Endothelial cell of umbilical vein (primary cell): ENCODE measurements at regions not wholly inside any gene's neighbourhood (a gene's known extent, or its start where the extent isn't known, plus 50 kb on each side); places are given as distances from the start of the nearest gene placed in this dataset.

Source experiments
- BruUV-seq: library from RNA; stranded (reverse); fragments of 400-500 nt; replicated peaks from 2 replicates; lab custom pipeline; 2021; lab: Mats Ljungman, UMichigan
- CTCF ChIA-PET: fragments of 300-600, 350-600 bp; sonication (Branson Sonifier 250); formaldehyde crosslinking; loops from one replicate; lab custom pipeline; 2021; ENCODE audit warnings: antibody characterized with exemption, inconsistent platforms; lab: Charles Lee
- POLR2A ChIA-PET: fragments of 300-600, 350-600 bp; sonication (Branson Sonifier 250); formaldehyde crosslinking; loops from one replicate; lab custom pipeline; 2021; ENCODE audit warnings: antibody characterized with exemption, inconsistent platforms; lab: Charles Lee
- DNase-seq: peaks from one replicate; pipeline ENCODE4 v3.0.0-alpha.2; 2011; ENCODE audit warnings: low read depth, low spot score
- FAIRE-seq: peaks from 2 replicates; lab custom pipeline; 2011; peaks lifted over from hg19 to GRCh38; lab: Jason Lieb, UNC
- H2AFZ ChIP-seq: 2 replicates; pipeline ENCODE4 v1.6.0; 2012; ENCODE audit warnings: low read depth, low read length, control low read depth, inconsistent platforms
- H3K27ac ChIP-seq: 2 replicates; pipeline ENCODE4 v1.5.1; 2011; ENCODE audit warnings: low read depth, mild to moderate bottlenecking, control low read depth, low read length, moderate library complexity; ENCODE audit not compliant: insufficient read depth
- H3K27me3 ChIP-seq, 2 experiments: 2 replicates each; pipeline versions ENCODE4 v1.6.0 to v1.6.1; 2011; ENCODE audit warnings: low read length in 2 of 2, mixed read lengths in 1 of 2; ENCODE audit not compliant: control insufficient read depth in 2 of 2, insufficient read depth in 2 of 2
- H3K36me3 ChIP-seq, 2 experiments: 2 replicates in 1 of 2; 3 replicates in 1 of 2; pipeline ENCODE4 v1.5.1; 2011; ENCODE audit warnings: low read length in 2 of 2, mild to moderate bottlenecking in 1 of 2, moderate library complexity in 1 of 2; ENCODE audit not compliant: control insufficient read depth in 2 of 2, insufficient read depth in 2 of 2; ENCODE audit errors: extremely low read depth in 1 of 2
- H3K4me1 ChIP-seq: 3 replicates; pipeline ENCODE4 v1.5.1; 2011; ENCODE audit warnings: mild to moderate bottlenecking, low read length; ENCODE audit not compliant: control insufficient read depth, insufficient read depth; ENCODE audit errors: extremely low read depth
- H3K4me2 ChIP-seq: 2 replicates; pipeline ENCODE4 v1.6.1; 2011; ENCODE audit warnings: low read length, control low read depth, mixed read lengths; ENCODE audit not compliant: insufficient read depth
- H3K4me3 ChIP-seq, 3 experiments: fragments of 200-600 bp in 1 of 3; sonication (generic), shearing (Covaris generic) in 1 of 3; replicated peaks in 1 of 3; 2 replicates each; pipeline ENCODE4 v1.5.1; 2011 to 2016; ENCODE audit warnings: control low read depth in 3 of 3, low read length in 3 of 3, mild to moderate bottlenecking in 2 of 3, inconsistent platforms in 1 of 3, low read depth in 1 of 3, moderate library complexity in 1 of 3; ENCODE audit not compliant: insufficient read depth in 1 of 3
- H3K79me2 ChIP-seq: 2 replicates; pipeline ENCODE4 v1.6.0; 2012; ENCODE audit warnings: low read length, inconsistent platforms; ENCODE audit not compliant: control insufficient read depth, insufficient read depth
- H3K9ac ChIP-seq: replicated peaks from 2 replicates; pipeline ENCODE3; 2011; ENCODE audit warnings: low read length, control low read depth; ENCODE audit not compliant: insufficient read depth; ENCODE audit errors: extremely low read depth
- H3K9me1 ChIP-seq: replicated peaks from 3 replicates; pipeline ENCODE4 v1.6.0; 2011; ENCODE audit warnings: mild to moderate bottlenecking, low read length; ENCODE audit not compliant: control insufficient read depth, insufficient read depth; ENCODE audit errors: extremely low read depth
- H3K9me3 ChIP-seq: replicated peaks from 2 replicates; pipeline ENCODE4 v1.5.1; 2012; ENCODE audit warnings: low read length, inconsistent platforms; ENCODE audit not compliant: control insufficient read depth, insufficient read depth
- H4K20me1 ChIP-seq: replicated peaks from 2 replicates; pipeline ENCODE3; 2011; ENCODE audit warnings: mild to moderate bottlenecking, low read length; ENCODE audit not compliant: control insufficient read depth, insufficient read depth; ENCODE audit errors: extremely low read depth
- EZH2 ChIP-seq: IDR thresholded peaks from 2 replicates; pipeline ENCODE4 v1.6.1; 2012; ENCODE audit warnings: borderline replicate concordance, low read depth, mild to moderate bottlenecking, moderate library complexity, low read length, inconsistent platforms; ENCODE audit not compliant: severe bottlenecking
- FOS ChIP-seq: IDR thresholded peaks from 2 replicates; pipeline ENCODE4 v1.6.1; 2011; ENCODE audit warnings: mild to moderate bottlenecking, low read length, moderate library complexity, borderline replicate concordance; ENCODE audit not compliant: insufficient read depth
- GATA2 ChIP-seq: IDR thresholded peaks from 2 replicates; pipeline ENCODE4 v1.7.0; 2011; ENCODE audit warnings: low read depth, mild to moderate bottlenecking, moderate library complexity, mixed read lengths, low read length; ENCODE audit not compliant: insufficient read length, insufficient read depth
- JUN ChIP-seq: IDR thresholded peaks from 2 replicates; pipeline ENCODE4 v1.6.1; 2011; ENCODE audit warnings: borderline replicate concordance, low read depth; ENCODE audit not compliant: insufficient read length, insufficient read depth
- MYC ChIP-seq: IDR thresholded peaks from one replicate; pipeline ENCODE4 v1.6.1; 2011; ENCODE audit warnings: mild to moderate bottlenecking, low read depth, low read length
- POLR2A ChIP-seq: IDR thresholded peaks from 2 replicates; pipeline ENCODE4 v1.6.1; 2012; ENCODE audit warnings: low read depth, mild to moderate bottlenecking, control low read depth, low read length
- POLR2AphosphoS5 ChIP-seq: IDR thresholded peaks from 2 replicates; pipeline ENCODE4 v1.6.1; 2012; ENCODE audit warnings: low read depth, mild to moderate bottlenecking, control low read depth, low read length, moderate library complexity; ENCODE audit not compliant: insufficient read depth
- dilution Hi-C: fragments of 300-500 bp; cut with MboI; formaldehyde crosslinking; loops from one replicate; pipeline ENCODE4 v1.15.0; 2019; ENCODE audit warnings: low sequenced_read_pairs; ENCODE audit not compliant: extremely low pct_ligation_motif_present
- intact Hi-C: fragments of 100-400 bp; cut with micrococcal nuclease; formaldehyde crosslinking; loops from one replicate; pipeline ENCODE4 v1.10.0; 2022
- TF ChIP-seq, protein P1 (sequence below): IDR thresholded peaks from 2 replicates; pipeline ENCODE4 v1.6.1; 2011; ENCODE audit not compliant: insufficient read depth, insufficient read length
- TF ChIP-seq, protein P2 (sequence below), 2 donors: IDR thresholded peaks; 1 replicate in 1 of 2; 2 replicates in 1 of 2; pipeline ENCODE4 v1.5.1; 2011; ENCODE audit warnings: low read length in 2 of 2, mild to moderate bottlenecking in 2 of 2, moderate library complexity in 2 of 2, control low read depth in 1 of 2, inconsistent platforms in 1 of 2, low read depth in 1 of 2; ENCODE audit not compliant: insufficient read depth in 1 of 2; ENCODE audit errors: extremely low read depth in 1 of 2

DNA sequence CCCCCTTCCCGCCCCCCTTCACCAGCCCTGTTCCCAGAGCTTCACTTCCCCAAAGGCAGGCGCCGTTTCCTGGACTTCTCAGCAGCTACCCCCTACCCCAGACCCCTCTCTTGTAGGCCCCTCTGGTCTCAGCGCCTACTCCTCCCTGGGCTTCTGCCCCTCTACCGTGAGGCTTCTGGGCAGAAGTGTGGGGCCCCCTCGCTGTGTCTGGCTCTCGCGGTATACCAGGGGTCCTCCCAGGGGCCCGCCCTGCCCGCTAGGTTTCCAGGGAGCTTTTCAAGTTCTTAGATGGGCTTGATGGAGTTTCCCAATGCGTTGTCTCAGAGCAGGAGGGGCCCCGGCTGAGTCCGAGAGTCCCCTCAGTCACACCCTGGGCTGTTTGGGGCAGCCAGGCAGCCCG lies 247.1 kb downstream of the SEC14L1 start:
- FAIRE-seq (no peak), DNase-seq (no peak)
- POLR2A ChIA-PET = no interaction called here
- no peaks in the 10 kb centered on the region for H4K20me1 ChIP-seq
- H3K9me1 ChIP-seq = no peaks in the 10 kb centered on the region
- H3K4me3 ChIP-seq = no peak overlapping the region
- dilution Hi-C loops (no loop called here), intact Hi-C loops (loop anchor here (2.0 kb wide), 2 partner anchors 37 to 45 kb away; no protein-coding TSS in a partner anchor)
- no peak for TF ChIP-seq JUN
- no peak for TF ChIP-seq FOS
- TF ChIP-seq POLR2A = no peak
- TF ChIP-seq MYC = no peak
- no peak for TF ChIP-seq POLR2AphosphoS5
- no peak for TF ChIP-seq EZH2
- no peak for TF ChIP-seq GATA2
- TF ChIP-seq, protein P1, sequence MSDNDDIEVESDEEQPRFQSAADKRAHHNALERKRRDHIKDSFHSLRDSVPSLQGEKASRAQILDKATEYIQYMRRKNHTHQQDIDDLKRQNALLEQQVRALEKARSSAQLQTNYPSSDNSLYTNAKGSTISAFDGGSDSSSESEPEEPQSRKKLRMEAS = no peak
- TF ChIP-seq, protein P2, sequence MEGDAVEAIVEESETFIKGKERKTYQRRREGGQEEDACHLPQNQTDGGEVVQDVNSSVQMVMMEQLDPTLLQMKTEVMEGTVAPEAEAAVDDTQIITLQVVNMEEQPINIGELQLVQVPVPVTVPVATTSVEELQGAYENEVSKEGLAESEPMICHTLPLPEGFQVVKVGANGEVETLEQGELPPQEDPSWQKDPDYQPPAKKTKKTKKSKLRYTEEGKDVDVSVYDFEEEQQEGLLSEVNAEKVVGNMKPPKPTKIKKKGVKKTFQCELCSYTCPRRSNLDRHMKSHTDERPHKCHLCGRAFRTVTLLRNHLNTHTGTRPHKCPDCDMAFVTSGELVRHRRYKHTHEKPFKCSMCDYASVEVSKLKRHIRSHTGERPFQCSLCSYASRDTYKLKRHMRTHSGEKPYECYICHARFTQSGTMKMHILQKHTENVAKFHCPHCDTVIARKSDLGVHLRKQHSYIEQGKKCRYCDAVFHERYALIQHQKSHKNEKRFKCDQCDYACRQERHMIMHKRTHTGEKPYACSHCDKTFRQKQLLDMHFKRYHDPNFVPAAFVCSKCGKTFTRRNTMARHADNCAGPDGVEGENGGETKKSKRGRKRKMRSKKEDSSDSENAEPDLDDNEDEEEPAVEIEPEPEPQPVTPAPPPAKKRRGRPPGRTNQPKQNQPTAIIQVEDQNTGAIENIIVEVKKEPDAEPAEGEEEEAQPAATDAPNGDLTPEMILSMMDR (IDR thresholded peaks at IDR 0.05; ENCODE audit: extremely low read depth in 1 of 2, insufficient read depth in 1 of 2, low read depth in 1 of 2, low read length in 2 of 2) = no peak
- BruUV-seq = no TSS peak
- CTCF ChIA-PET = interaction anchor here (2.6 to 6.1 kb wide), 2 partner anchors 12 to 56 kb away, joined by 13 to 58 read pairs; no protein-coding TSS in a partner anchor
- no peak overlapping the region for H3K4me2 ChIP-seq
- H3K9ac ChIP-seq = no peak overlapping the region
- no peaks in the 10 kb centered on the region for H3K27me3 ChIP-seq
- H3K79me2 ChIP-seq = peaks cover 25% of the 10 kb centered on the region
- H3K9me3 ChIP-seq = no peaks in the 10 kb centered on the region
- no peak overlapping the region for H2AFZ ChIP-seq
- no peak overlapping the region for H3K27ac ChIP-seq
- H3K36me3 ChIP-seq = no peaks in the 10 kb centered on the region
- peaks cover 64% of the 10 kb centered on the region for H3K4me1 ChIP-seq
